ENCODE measurements at regions not wholly inside any gene's neighbourhood (a gene's known extent, or its start where the extent isn't known, plus 50 kb on each side); places are given as distances from the start of the nearest gene placed in this dataset.
A peak's percentile ranks its signal among the peaks of the same experiment; 100 is the strongest.
"Not testable (repeated sequence)": the region's sequence is repeated elsewhere in the genome, so short reads cannot be mapped to it uniquely, and the experiment has no call there.

GRCh38 chr5:29143266-29143665 lies 2050.2 kb upstream of the CDH6 start:
- Histone ChIP-seq H3K9ac (no peak overlapping the region), H3K9me3 (ENCODE audit: low read depth) (no peaks in the 10 kb centered on the region), H2AFZ (replicated peaks) (no peak overlapping the region), H3K79me2 (ENCODE audit: low read depth) (no peaks in the 10 kb centered on the region), H3K27me3 (no peaks in the 10 kb centered on the region), H3K4me3 (no peak overlapping the region), H3K36me3 (no peaks in the 10 kb centered on the region), H3K4me1 (peaks cover 5% of the 10 kb centered on the region), H3K4me2 (peak overlapping the region; percentile 7), H4K20me1 (ENCODE audit: low read depth) (no peaks in the 10 kb centered on the region), H3K27ac (no peak overlapping the region), H3F3A (ENCODE audit: low read depth) (no peaks in the 10 kb centered on the region)
- H3K9me3 Mint-ChIP-seq: no peaks in the 10 kb centered on the region
- TF ChIP-seq EZH2phosphoT487 (IDR thresholded peaks at IDR 0.05) (no peak), EZH2 (IDR thresholded peaks at IDR 0.05) (no peak), CTCF (IDR thresholded peaks at IDR 0.05) (no peak)
- peak; percentile 78 for DNase-seq (ENCODE audit: low spot score)
- H3K27ac Mint-ChIP-seq: no peak overlapping the region
- H3K36me3 Mint-ChIP-seq: no peaks in the 10 kb centered on the region
- no peak overlapping the region for H3K4me3 Mint-ChIP-seq
- peaks cover 7% of the 10 kb centered on the region for H3K4me1 Mint-ChIP-seq
- no peaks in the 10 kb centered on the region for H3K27me3 Mint-ChIP-seq (ENCODE audit: insufficient read depth, low read depth)

- Histone ChIP-seq H3K4me1 (no peaks in the 10 kb centered on the region), H3K27ac (no peak overlapping the region), H3K27me3 (no peaks in the 10 kb centered on the region), H3K9ac (no peak overlapping the region), H3K79me2 (ENCODE audit: low read depth) (no peaks in the 10 kb centered on the region), H2AFZ (replicated peaks) (no peak overlapping the region), H3K36me3 (no peaks in the 10 kb centered on the region), H3K4me3 (no peak overlapping the region), H3K4me2 (no peak overlapping the region), H4K20me1 (ENCODE audit: low read depth) (no peaks in the 10 kb centered on the region), H3K9me3 (ENCODE audit: low read depth) (no peaks in the 10 kb centered on the region), H3F3A (ENCODE audit: low read depth) (no peaks in the 10 kb centered on the region)
- DNase-seq (ENCODE audit: low spot score): no peak
- Mint-ChIP-seq H3K4me1 (no peaks in the 10 kb centered on the region), H3K4me3 (no peak overlapping the region), H3K27me3 (ENCODE audit: insufficient read depth, low read depth) (no peaks in the 10 kb centered on the region), H3K36me3 (no peaks in the 10 kb centered on the region), H3K27ac (no peak overlapping the region), H3K9me3 (peaks cover 2% of the 10 kb centered on the region)
- no peak for TF ChIP-seq EZH2 (IDR thresholded peaks at IDR 0.05)
- no peak for TF ChIP-seq CTCF (IDR thresholded peaks at IDR 0.05)
- no peak for TF ChIP-seq EZH2phosphoT487 (IDR thresholded peaks at IDR 0.05)
Observed at GRCh38 chr5:29134418-29134817, 2059.1 kb upstream of the CDH6 start.

GRCh38 chr5:29131285-29131684 lies 2062.2 kb upstream of the CDH6 start:
- H3K27ac Mint-ChIP-seq: no peak overlapping the region
- DNase-seq (ENCODE audit: low spot score): no peak
- Histone ChIP-seq H3F3A (ENCODE audit: low read depth) (no peaks in the 10 kb centered on the region), H3K9ac (no peak overlapping the region), H3K79me2 (ENCODE audit: low read depth) (no peaks in the 10 kb centered on the region), H2AFZ (replicated peaks) (no peak overlapping the region), H4K20me1 (ENCODE audit: low read depth) (no peaks in the 10 kb centered on the region), H3K27ac (no peak overlapping the region), H3K27me3 (no peaks in the 10 kb centered on the region), H3K36me3 (no peaks in the 10 kb centered on the region), H3K4me1 (no peaks in the 10 kb centered on the region), H3K4me3 (no peak overlapping the region), H3K9me3 (ENCODE audit: low read depth) (no peaks in the 10 kb centered on the region), H3K4me2 (no peak overlapping the region)
- TF ChIP-seq EZH2 (IDR thresholded peaks at IDR 0.05) (no peak), CTCF (IDR thresholded peaks at IDR 0.05) (no peak), EZH2phosphoT487 (IDR thresholded peaks at IDR 0.05) (no peak)
- no peak overlapping the region for H3K4me3 Mint-ChIP-seq
- H3K36me3 Mint-ChIP-seq: no peaks in the 10 kb centered on the region
- no peaks in the 10 kb centered on the region for H3K27me3 Mint-ChIP-seq (ENCODE audit: insufficient read depth, low read depth)
- H3K4me1 Mint-ChIP-seq: no peaks in the 10 kb centered on the region
- H3K9me3 Mint-ChIP-seq: peaks cover 2% of the 10 kb centered on the region

- Histone ChIP-seq H3K9ac (no peak overlapping the region), H4K20me1 (ENCODE audit: low read depth) (no peaks in the 10 kb centered on the region), H3K9me3 (ENCODE audit: low read depth) (no peaks in the 10 kb centered on the region), H3K27me3 (no peaks in the 10 kb centered on the region), H3K27ac (no peak overlapping the region), H3K36me3 (no peaks in the 10 kb centered on the region), H3K4me3 (no peak overlapping the region), H3K4me2 (no peak overlapping the region), H3F3A (ENCODE audit: low read depth) (no peaks in the 10 kb centered on the region), H3K79me2 (ENCODE audit: low read depth) (no peaks in the 10 kb centered on the region), H2AFZ (replicated peaks) (no peak overlapping the region), H3K4me1 (no peaks in the 10 kb centered on the region)
- peaks cover 2% of the 10 kb centered on the region for H3K9me3 Mint-ChIP-seq
- no peaks in the 10 kb centered on the region for H3K36me3 Mint-ChIP-seq
- TF ChIP-seq EZH2 (IDR thresholded peaks at IDR 0.05) (no peak), CTCF (IDR thresholded peaks at IDR 0.05) (no peak), EZH2phosphoT487 (IDR thresholded peaks at IDR 0.05) (no peak)
- H3K4me3 Mint-ChIP-seq: no peak overlapping the region
- no peak overlapping the region for H3K27ac Mint-ChIP-seq
- H3K4me1 Mint-ChIP-seq: no peaks in the 10 kb centered on the region
- DNase-seq (ENCODE audit: low spot score): no peak
- H3K27me3 Mint-ChIP-seq (ENCODE audit: insufficient read depth, low read depth): no peaks in the 10 kb centered on the region
Observed at GRCh38 chr5:29130786-29131185, 2062.7 kb upstream of the CDH6 start.

DNA sequence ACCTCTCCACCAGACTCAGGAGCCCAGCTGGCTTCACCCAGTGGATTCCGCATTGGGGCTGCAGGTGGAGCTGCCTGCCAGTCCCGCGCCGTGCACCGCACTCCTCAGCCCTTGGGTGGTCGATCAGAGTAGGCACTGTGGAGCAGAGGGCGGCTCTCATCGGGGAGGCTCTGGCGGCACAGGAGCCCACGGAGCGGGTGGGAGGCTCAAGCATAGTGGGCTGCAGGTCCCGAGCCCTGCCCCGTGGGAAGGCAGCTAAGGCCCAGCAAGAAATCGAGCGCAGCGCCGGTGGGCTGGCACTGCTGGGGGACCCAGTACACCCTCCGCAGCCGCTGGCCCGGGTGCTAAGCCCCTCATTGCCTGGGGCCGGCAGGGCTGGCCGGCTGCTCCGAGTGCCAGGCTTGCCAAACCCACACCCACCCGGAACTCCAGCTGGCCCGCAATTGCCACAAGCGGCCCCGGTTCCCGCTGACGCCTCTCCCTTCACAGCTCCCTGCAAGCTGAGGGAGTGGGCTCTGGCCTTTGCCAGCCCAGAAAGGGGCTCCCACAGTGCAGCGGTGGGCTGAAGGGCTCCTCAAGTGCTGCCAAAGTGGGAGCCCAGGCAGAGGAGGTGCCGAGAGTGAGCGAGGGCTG lies 2065.8 kb upstream of the CDH6 start:
- not testable (repeated sequence) for H3K4me2 ChIP-seq; H3K4me3 Mint-ChIP-seq; H3K9me3 Mint-ChIP-seq; H2AFZ ChIP-seq (replicated peaks); H3K79me2 ChIP-seq (ENCODE audit: low read depth); DNase-seq (ENCODE audit: low spot score); H3K4me1 ChIP-seq; H3F3A ChIP-seq (ENCODE audit: low read depth); H3K36me3 ChIP-seq; H3K4me3 ChIP-seq; H4K20me1 ChIP-seq (ENCODE audit: low read depth); H3K36me3 Mint-ChIP-seq; H3K27me3 Mint-ChIP-seq (ENCODE audit: insufficient read depth, low read depth); H3K27ac Mint-ChIP-seq; H3K9ac ChIP-seq; H3K9me3 ChIP-seq (ENCODE audit: low read depth); H3K27ac ChIP-seq; H3K27me3 ChIP-seq
- peaks cover 12% of the 10 kb centered on the region for H3K4me1 Mint-ChIP-seq
